Lung (tissue), 11 donors: ENCODE measurements at regions not wholly inside any gene's neighbourhood (a gene's known extent, or its start where the extent isn't known, plus 50 kb on each side); places are given as distances from the start of the nearest gene placed in this dataset.

Experiments used
- ATAC-seq: fragments of 200-7000 bp; cut with Tn5 transposase; one replicate; pipeline ENCODE4 v1.9.1; 2020; ENCODE audit warnings: moderate number of reproducible peaks; ENCODE audit not compliant: insufficient read depth, low FRiP score
- DNase-seq, 3 donors: peaks; one replicate each; pipeline ENCODE4 v3.0.0-alpha.2; 2013 to 2017
- H3K27ac ChIP-seq, 2 donors: one replicate each; pipeline ENCODE4 v1.5.1; 2013; ENCODE audit warnings: mild to moderate bottlenecking in 2 of 2, moderate library complexity in 2 of 2, control low read depth in 1 of 2, inconsistent platforms in 1 of 2, low read depth in 1 of 2, low read length in 1 of 2
- H3K27me3 ChIP-seq, 3 donors: one replicate each; pipeline ENCODE4 v1.5.1; 2013; ENCODE audit warnings: low read length in 2 of 3; ENCODE audit not compliant: control insufficient read depth in 3 of 3, insufficient read depth in 3 of 3
- H3K36me3 ChIP-seq, 4 donors: one replicate each; pipeline ENCODE4 v1.5.1; 2013; ENCODE audit warnings: low read length in 4 of 4, mild to moderate bottlenecking in 1 of 4, moderate library complexity in 1 of 4; ENCODE audit not compliant: control insufficient read depth in 4 of 4, insufficient read depth in 4 of 4
- H3K4me1 ChIP-seq, 5 donors: one replicate each; pipeline ENCODE4 v1.5.1; 2013; ENCODE audit warnings: low read length in 5 of 5, mild to moderate bottlenecking in 2 of 5, moderate library complexity in 1 of 5; ENCODE audit not compliant: control insufficient read depth in 5 of 5, insufficient read depth in 5 of 5
- H3K4me3 ChIP-seq: one replicate; pipeline ENCODE4 v1.5.1; 2013; ENCODE audit warnings: mild to moderate bottlenecking, control low read depth, moderate library complexity
- H3K9ac ChIP-seq, 2 donors: one replicate each; pipeline ENCODE4 v1.5.1; 2013; ENCODE audit warnings: low read length in 2 of 2, control low read depth in 1 of 2; ENCODE audit not compliant: insufficient read depth in 1 of 2
- H3K9me3 ChIP-seq, 4 donors: one replicate each; pipeline ENCODE4 v1.5.1; 2013; ENCODE audit warnings: low read length in 3 of 4, mild to moderate bottlenecking in 1 of 4, moderate library complexity in 1 of 4; ENCODE audit not compliant: control insufficient read depth in 4 of 4, insufficient read depth in 3 of 4
- WGBS, 2 donors: extraction: QIAGEN DNeasy Blood & Tissue Kit; methylation state at CpG; one replicate each; pipeline ENCODE4 v1.1.7; 2013; 5-methylcytosine and 5-hydroxymethylcytosine counted together
- TF ChIP-seq, protein P1 (sequence below): IDR thresholded peaks from 2 replicates; pipeline ENCODE4 v1.5.1; 2012; ENCODE audit warnings: mild to moderate bottlenecking; ENCODE audit errors: control extremely low read depth, extremely low read depth
- donor health status: control.
- donor health status: control.
- donor health status: Bipolar disorder and iron deficiency.
- donor health status: healthy.
- donor health status: DM: yes; HTN: yes; CAD: no.

DNA sequence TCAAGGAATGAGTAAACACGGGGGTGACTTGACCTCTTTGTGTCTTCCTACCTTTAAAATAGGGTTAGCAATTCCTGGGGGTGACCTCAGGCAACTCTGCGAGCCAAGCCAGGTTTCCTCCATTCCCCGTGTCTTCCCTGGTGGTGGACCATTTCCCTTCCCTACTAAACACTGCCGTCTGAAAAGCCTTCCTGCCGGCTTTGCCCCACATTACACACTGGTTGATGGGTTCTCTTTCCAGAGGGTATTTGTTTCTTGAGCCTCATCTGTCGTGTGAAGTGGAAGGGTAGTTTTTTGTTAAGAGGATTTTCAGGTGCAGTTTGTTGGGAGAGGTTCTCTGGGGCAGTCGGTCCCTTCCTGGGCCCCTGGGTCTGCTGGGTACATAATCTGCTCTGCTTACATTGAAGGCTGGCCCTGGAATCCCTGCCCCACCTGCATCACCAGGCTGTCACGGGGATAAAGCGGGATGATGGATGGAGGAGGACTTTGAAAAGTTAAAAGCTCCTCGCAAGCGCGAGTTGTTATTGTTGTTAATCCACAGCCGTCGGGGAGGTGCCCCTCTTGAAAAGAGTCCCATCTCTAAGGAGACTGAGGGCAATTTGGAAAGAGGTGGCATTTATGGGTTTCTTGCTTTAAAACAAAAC is 175.4 kb upstream of the SPRED2 start:
- peaks cover 0 to 8% (median 0%) of the 10 kb centered on the region in 3 donors for H3K27me3 ChIP-seq
- ATAC-seq: no peak
- H3K9me3 ChIP-seq: no peaks in the 10 kb centered on the region
- TF ChIP-seq, protein P1, sequence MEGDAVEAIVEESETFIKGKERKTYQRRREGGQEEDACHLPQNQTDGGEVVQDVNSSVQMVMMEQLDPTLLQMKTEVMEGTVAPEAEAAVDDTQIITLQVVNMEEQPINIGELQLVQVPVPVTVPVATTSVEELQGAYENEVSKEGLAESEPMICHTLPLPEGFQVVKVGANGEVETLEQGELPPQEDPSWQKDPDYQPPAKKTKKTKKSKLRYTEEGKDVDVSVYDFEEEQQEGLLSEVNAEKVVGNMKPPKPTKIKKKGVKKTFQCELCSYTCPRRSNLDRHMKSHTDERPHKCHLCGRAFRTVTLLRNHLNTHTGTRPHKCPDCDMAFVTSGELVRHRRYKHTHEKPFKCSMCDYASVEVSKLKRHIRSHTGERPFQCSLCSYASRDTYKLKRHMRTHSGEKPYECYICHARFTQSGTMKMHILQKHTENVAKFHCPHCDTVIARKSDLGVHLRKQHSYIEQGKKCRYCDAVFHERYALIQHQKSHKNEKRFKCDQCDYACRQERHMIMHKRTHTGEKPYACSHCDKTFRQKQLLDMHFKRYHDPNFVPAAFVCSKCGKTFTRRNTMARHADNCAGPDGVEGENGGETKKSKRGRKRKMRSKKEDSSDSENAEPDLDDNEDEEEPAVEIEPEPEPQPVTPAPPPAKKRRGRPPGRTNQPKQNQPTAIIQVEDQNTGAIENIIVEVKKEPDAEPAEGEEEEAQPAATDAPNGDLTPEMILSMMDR: no peak
- no peak overlapping the region for H3K9ac ChIP-seq
- H3K27ac ChIP-seq: no peak overlapping the region
- DNase-seq: no peak
- peaks cover 0 to 28% (median 3%) of the 10 kb centered on the region in 5 donors for H3K4me1 ChIP-seq
- WGBS, 2 donors: 60 to 80% methylated on average over 14 of the region's 14 CpGs
- no peak overlapping the region for H3K4me3 ChIP-seq
- H3K36me3 ChIP-seq: no peaks in the 10 kb centered on the region

DNA sequence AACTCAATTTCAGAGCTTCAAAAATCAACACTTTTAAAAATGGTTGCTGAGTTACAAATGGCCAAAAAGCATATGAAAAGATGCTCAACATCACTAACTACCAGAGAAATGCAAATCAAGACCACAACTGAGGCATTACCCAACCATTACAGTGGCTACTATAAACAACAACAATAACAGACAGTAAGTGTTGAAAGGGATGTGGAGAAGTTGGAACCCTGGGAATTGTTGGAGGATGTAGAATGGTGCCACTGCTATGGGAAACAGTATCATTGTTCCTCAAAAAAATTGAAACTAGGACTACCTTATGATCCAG is 173.3 kb upstream of the SPRED2 start:
- Histone ChIP-seq H3K36me3 (no peaks in the 10 kb centered on the region), H3K4me1 (peaks cover 0 to 21% (median 3%) of the 10 kb centered on the region in 5 donors), H3K27ac (no peak overlapping the region), H3K9me3 (no peaks in the 10 kb centered on the region), H3K4me3 (no peak overlapping the region), H3K9ac (no peak overlapping the region), H3K27me3 (peaks cover 0 to 8% (median 0%) of the 10 kb centered on the region in 3 donors)
- ATAC-seq: no peak
- TF ChIP-seq, protein P1: no peak
- no peak for DNase-seq

DNA sequence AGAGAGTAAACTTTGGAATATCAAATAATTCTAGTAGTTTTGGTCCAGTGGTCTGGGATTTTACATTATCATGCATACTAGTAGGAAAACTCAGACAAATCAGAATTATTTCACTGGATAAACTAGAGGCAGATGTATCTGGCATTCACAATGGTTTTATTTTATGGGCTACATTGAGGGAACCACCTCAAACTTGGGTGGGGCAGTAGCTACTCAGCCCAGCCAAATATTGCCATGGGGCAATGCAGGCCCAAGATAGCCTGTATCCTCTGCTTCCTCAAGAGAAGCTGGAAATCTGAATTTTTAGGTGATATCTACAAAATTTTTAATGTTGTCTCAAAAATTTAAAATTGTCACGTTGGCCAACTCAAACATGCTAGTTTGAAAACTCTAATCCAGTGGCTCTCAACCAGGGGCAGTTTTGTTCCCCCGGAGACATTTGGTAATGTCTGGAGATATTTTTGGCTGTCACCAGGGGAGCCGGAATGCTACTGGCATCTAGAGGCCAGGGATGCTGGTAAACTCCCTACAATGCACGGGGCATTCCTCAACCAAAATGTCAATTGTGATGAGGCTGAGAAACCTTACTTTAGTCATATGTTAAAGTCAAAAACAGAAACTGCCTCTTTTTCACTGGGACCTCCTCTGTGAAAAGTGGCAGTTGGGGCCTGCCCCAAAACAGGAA is 172.8 kb upstream of the SPRED2 start:
- Histone ChIP-seq H3K9ac (no peak overlapping the region), H3K27me3 (peaks cover 0 to 8% (median 0%) of the 10 kb centered on the region in 3 donors), H3K4me3 (no peak overlapping the region), H3K36me3 (no peaks in the 10 kb centered on the region), H3K9me3 (no peaks in the 10 kb centered on the region), H3K4me1 (peaks cover 0 to 21% (median 3%) of the 10 kb centered on the region in 5 donors), H3K27ac (no peak overlapping the region)
- DNase-seq (no peak), ATAC-seq (no peak)
- TF ChIP-seq, protein P1: no peak
- 87 to 91% methylated on average over 4 of the region's 4 CpGs for WGBS, 2 donors
